ENCODE measurements at regions not wholly inside any gene's neighbourhood (a gene's known extent, or its start where the extent isn't known, plus 50 kb on each side); places are given as distances from the start of the nearest gene placed in this dataset.

DNA sequence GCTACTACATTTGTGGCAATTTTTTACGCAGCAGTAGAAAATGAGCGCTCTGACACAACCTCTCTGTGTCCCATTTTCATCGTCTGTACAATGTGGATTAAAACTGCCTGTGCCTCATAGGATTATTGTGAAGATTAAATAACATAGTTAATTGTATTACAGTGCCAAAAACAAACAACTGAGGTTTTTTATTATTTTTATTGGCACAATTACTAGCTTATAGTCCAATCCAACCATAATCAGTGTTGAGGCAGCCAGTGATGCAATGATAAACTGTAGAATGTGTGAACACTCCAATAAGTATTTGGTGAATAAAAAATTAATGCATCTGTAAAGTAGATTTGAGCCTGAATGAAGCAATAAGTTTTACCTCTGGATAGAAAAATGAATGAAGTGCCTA, 588.3 kb downstream of the DNAH5 start:
- TF ChIP-seq YY1 (IDR thresholded peaks at IDR 0.05; ENCODE audit: insufficient read depth, insufficient read length) = no peak
- TF ChIP-seq ZNF274 (IDR thresholded peaks at IDR 0.05; ENCODE audit: low read depth, low read length) = no peak
- no peak for TF ChIP-seq SUZ12 (IDR thresholded peaks at IDR 0.05; ENCODE audit: extremely low read depth, insufficient read depth, insufficient read length)

Measured in NT2/D1 (cell line).